Natural killer cell (primary cell): ENCODE measurements at regions not wholly inside any gene's neighbourhood (a gene's known extent, or its start where the extent isn't known, plus 50 kb on each side); places are given as distances from the start of the nearest gene placed in this dataset.

Experiments used
- ATAC-seq, 3 donors: fragments of 150-1000 bp in 2 of 3; fragments of 200-7000 bp in 1 of 3; cut with Tn5 transposase; 1 replicate in 1 of 3; 2 replicates in 2 of 3; pipeline ENCODE4 v1.10.0; 2021; ENCODE audit warnings: mild to moderate bottlenecking in 2 of 3, moderate library complexity in 2 of 3
- DNase-seq, 2 donors: peaks; one replicate each; pipeline versions ENCODE4 v3.0.0 to v3.0.0-alpha.2; 2013 to 2021; ENCODE audit warnings: mixed read lengths in 1 of 2
- H3K27ac ChIP-seq: one replicate; pipeline ENCODE4 v1.5.1; 2013; ENCODE audit warnings: mild to moderate bottlenecking, low read length
- H3K27me3 ChIP-seq: one replicate; pipeline ENCODE4 v1.6.1; 2013; ENCODE audit warnings: low read length; ENCODE audit not compliant: control insufficient read depth, insufficient read depth
- H3K36me3 ChIP-seq: one replicate; pipeline ENCODE4 v1.6.1; 2013; ENCODE audit warnings: low read length; ENCODE audit not compliant: control insufficient read depth, insufficient read depth
- H3K4me1 ChIP-seq: one replicate; pipeline ENCODE4 v1.6.1; 2013; ENCODE audit warnings: low read length; ENCODE audit not compliant: control insufficient read depth, insufficient read depth
- H3K4me3 ChIP-seq: one replicate; pipeline ENCODE4 v1.5.1; 2013; ENCODE audit warnings: low read length
- H3K9me3 ChIP-seq: one replicate; pipeline ENCODE4 v1.6.1; 2013; ENCODE audit warnings: low read length; ENCODE audit not compliant: control insufficient read depth, insufficient read depth
- H3K27ac Mint-ChIP-seq, 2 donors: one replicate each; pipeline ENCODE4 v1.8.0; 2022; ENCODE audit warnings: mild to moderate bottlenecking in 2 of 2, mixed read lengths in 2 of 2, moderate library complexity in 1 of 2
- H3K27me3 Mint-ChIP-seq, 2 donors: one replicate each; pipeline ENCODE4 v1.8.0; 2022; ENCODE audit warnings: low read depth in 2 of 2, mixed read lengths in 2 of 2
- H3K36me3 Mint-ChIP-seq: one replicate; pipeline ENCODE4 v1.8.0; 2022; ENCODE audit warnings: mixed read lengths
- H3K4me1 Mint-ChIP-seq, 2 donors: one replicate each; pipeline ENCODE4 v1.8.0; 2022; ENCODE audit warnings: mixed read lengths in 2 of 2
- H3K4me3 Mint-ChIP-seq: one replicate; pipeline ENCODE4 v1.8.0; 2022; ENCODE audit warnings: mild to moderate bottlenecking, moderate library complexity, mixed read lengths
- H3K9me3 Mint-ChIP-seq, 2 donors: one replicate each; pipeline ENCODE4 v1.8.0; 2022; ENCODE audit warnings: mixed read lengths in 2 of 2
- WGBS: methylation state at CpG from one replicate; pipeline ENCODE4 v1.1.7; 2013; ENCODE audit warnings: missing lambda C conversion rate; ENCODE audit not compliant: insufficient coverage; 5-methylcytosine and 5-hydroxymethylcytosine counted together
- intact Hi-C: fragments of 100-400 bp; cut with micrococcal nuclease; formaldehyde crosslinking; loops from one replicate; pipeline ENCODE4 v1.14.2; 2022
- TF ChIP-seq, protein P1 (sequence below): fragments of 200-600 bp; IDR thresholded peaks from one replicate; pipeline ENCODE4 v1.8.0; 2022; ENCODE audit warnings: antibody characterized with exemption

DNA sequence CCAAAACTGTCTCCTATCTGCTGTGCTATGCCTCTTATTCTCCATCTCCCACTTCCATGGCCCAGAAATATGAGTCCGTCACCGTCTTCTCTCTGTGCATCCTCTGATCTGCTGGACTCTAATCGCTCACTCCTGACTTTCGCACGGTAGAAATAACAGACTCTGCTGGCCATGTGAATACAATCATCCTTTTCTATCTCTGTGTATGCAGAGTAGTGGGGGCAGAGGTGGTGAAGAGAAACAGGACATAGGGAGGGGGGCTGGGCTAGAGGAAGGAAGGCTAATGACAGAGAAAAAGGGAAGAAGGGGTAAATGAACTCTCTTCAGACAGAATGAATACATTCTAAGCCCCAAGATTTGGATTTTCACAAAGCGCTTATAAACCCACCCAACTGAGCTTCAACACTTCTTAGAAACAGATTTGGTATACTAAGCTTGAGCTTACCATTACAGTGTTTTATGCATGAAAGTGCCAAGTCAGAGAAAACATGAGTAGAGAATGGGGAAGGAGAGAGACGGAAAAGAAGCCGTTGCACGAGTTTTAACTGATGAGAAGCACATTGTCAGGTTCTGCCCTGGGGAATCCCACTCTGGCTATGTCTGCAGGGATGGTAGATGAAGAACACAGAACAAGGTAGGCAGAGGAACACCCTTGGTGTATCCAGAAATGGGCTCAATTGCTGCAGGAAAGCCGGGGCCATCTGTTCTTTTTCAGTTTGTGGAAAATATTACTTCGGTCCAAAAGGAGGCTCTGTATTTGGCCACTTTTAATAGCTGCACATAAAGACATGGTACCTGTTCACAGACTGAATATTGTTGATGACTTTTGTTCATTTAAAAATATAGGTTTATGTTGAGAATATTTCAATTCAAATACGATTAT is 324.7 kb downstream of the ETS1 start:
- Histone ChIP-seq H3K4me1 (peaks cover 6% of the 10 kb centered on the region), H3K4me3 (no peak overlapping the region), H3K9me3 (peaks cover 3% of the 10 kb centered on the region), H3K27ac (no peak overlapping the region), H3K27me3 (no peaks in the 10 kb centered on the region), H3K36me3 (no peaks in the 10 kb centered on the region)
- ATAC-seq (no peak), DNase-seq (no peak)
- H3K36me3 Mint-ChIP-seq, result no peaks in the 10 kb centered on the region
- TF ChIP-seq, protein P1, sequence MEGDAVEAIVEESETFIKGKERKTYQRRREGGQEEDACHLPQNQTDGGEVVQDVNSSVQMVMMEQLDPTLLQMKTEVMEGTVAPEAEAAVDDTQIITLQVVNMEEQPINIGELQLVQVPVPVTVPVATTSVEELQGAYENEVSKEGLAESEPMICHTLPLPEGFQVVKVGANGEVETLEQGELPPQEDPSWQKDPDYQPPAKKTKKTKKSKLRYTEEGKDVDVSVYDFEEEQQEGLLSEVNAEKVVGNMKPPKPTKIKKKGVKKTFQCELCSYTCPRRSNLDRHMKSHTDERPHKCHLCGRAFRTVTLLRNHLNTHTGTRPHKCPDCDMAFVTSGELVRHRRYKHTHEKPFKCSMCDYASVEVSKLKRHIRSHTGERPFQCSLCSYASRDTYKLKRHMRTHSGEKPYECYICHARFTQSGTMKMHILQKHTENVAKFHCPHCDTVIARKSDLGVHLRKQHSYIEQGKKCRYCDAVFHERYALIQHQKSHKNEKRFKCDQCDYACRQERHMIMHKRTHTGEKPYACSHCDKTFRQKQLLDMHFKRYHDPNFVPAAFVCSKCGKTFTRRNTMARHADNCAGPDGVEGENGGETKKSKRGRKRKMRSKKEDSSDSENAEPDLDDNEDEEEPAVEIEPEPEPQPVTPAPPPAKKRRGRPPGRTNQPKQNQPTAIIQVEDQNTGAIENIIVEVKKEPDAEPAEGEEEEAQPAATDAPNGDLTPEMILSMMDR, result no peak
- 77% methylated on average over 11 of the region's 12 CpGs for WGBS
- H3K4me3 Mint-ChIP-seq, result no peak overlapping the region
- no peak overlapping the region for H3K27ac Mint-ChIP-seq
- intact Hi-C loops, result no loop called here
- no peaks in the 10 kb centered on the region for H3K9me3 Mint-ChIP-seq
- H3K27me3 Mint-ChIP-seq, result no peaks in the 10 kb centered on the region
- peaks cover 12 to 18% of the 10 kb centered on the region in 2 donors for H3K4me1 Mint-ChIP-seq

DNA sequence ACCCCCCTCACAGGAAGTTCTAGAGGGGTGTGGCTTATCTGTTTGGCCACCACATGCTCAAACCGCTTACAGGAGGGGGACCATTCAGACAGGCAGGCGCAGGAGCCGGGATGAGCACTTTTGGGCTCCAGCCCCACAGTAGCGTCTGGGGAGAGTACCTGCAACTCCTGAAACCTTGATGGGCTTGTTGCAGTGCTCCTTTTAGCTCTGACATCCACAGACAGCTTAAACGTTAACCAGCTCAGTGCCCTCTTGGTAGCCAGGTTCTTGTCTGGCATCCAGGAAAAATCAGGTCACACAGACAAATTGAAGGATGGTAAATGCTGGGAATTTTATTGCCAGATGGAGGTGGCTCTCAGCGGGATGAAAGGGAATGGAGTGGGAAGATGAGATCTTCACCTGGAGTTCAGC is 326.3 kb downstream of the ETS1 start:
- H3K4me3 Mint-ChIP-seq, result no peak overlapping the region
- no peak overlapping the region for H3K27ac Mint-ChIP-seq

DNA sequence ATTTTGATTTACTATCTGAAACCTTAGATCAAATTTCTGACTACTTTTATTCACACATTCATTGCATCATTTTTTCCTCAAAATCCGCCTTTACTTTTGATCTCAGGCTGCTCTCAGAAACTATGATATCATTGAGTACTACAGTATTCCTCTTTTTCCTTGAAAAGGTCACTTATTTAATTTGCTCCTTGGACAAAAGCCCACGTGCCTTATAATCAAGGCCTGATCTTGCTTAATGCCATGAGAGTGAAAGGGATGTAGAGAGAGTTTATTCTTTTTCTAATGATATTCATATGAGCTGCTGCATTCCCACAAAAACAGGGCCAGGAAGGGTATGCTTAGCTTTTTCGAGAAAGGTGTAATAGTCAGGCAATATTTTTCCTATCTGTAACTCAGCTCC is 327.0 kb downstream of the ETS1 start:
- no peak overlapping the region for H3K4me3 ChIP-seq
- ATAC-seq (no peak), DNase-seq (no peak)
- no peaks in the 10 kb centered on the region for H3K27me3 ChIP-seq
- H3K27me3 Mint-ChIP-seq, result no peaks in the 10 kb centered on the region
- peaks cover 3% of the 10 kb centered on the region for H3K9me3 ChIP-seq
- intact Hi-C loops, result no loop called here
- TF ChIP-seq, protein P1, result no peak
- H3K27ac ChIP-seq, result no peak overlapping the region
- H3K36me3 Mint-ChIP-seq, result no peaks in the 10 kb centered on the region
- H3K9me3 Mint-ChIP-seq, result no peaks in the 10 kb centered on the region
- H3K27ac Mint-ChIP-seq, result no peak overlapping the region
- peaks cover 12 to 18% of the 10 kb centered on the region in 2 donors for H3K4me1 Mint-ChIP-seq
- H3K36me3 ChIP-seq, result no peaks in the 10 kb centered on the region
- no peak overlapping the region for H3K4me3 Mint-ChIP-seq
- H3K4me1 ChIP-seq, result peaks cover 6% of the 10 kb centered on the region
- 96% methylated on average over 3 of the region's 3 CpGs for WGBS

More for the DNA sequence above, 326.3 kb downstream of the ETS1 start:
- intact Hi-C loops, result no loop called here
- ATAC-seq (no peak), DNase-seq (no peak)
- peaks cover 6% of the 10 kb centered on the region for H3K4me1 ChIP-seq
- peaks cover 3% of the 10 kb centered on the region for H3K9me3 ChIP-seq
- WGBS, result 70% methylated on average over 6 of the region's 6 CpGs
- H3K9me3 Mint-ChIP-seq, result no peaks in the 10 kb centered on the region
- TF ChIP-seq, protein P1, result no peak
- no peaks in the 10 kb centered on the region for H3K27me3 Mint-ChIP-seq
- H3K27ac ChIP-seq, result no peak overlapping the region
- H3K4me3 ChIP-seq, result no peak overlapping the region
- peaks cover 12 to 18% of the 10 kb centered on the region in 2 donors for H3K4me1 Mint-ChIP-seq
- H3K36me3 ChIP-seq, result no peaks in the 10 kb centered on the region
- H3K27me3 ChIP-seq, result no peaks in the 10 kb centered on the region
- no peaks in the 10 kb centered on the region for H3K36me3 Mint-ChIP-seq
